Stimulated activated naive CD8-positive, alpha-beta T cell treated with anti-CD3 and anti-CD28 coated beads, Interleukin-15, Interleukin-2, amounts not matched to agents 100 U/mL and 50 U/mL, for 24 hours (primary cell): ENCODE measurements at regions not wholly inside any gene's neighbourhood (a gene's known extent, or its start where the extent isn't known, plus 50 kb on each side); places are given as distances from the start of the nearest gene placed in this dataset.

Experiments
- ATAC-seq: fragments of 150-1000 bp; cut with Tn5 transposase; one replicate; pipeline ENCODE4 v1.10.0; 2021
- DNase-seq: peaks from one replicate; pipeline ENCODE4 v3.0.0; 2021

- DNase-seq (no peak), ATAC-seq (no peak)
Measured at GRCh38 chr15:69951898-69952555, 145.7 kb downstream of the TLE3 start.

- DNase-seq, result no peak
- ATAC-seq, result no peak
Measured at GRCh38 chr15:69953051-69953450, 144.7 kb downstream of the TLE3 start.

DNA sequence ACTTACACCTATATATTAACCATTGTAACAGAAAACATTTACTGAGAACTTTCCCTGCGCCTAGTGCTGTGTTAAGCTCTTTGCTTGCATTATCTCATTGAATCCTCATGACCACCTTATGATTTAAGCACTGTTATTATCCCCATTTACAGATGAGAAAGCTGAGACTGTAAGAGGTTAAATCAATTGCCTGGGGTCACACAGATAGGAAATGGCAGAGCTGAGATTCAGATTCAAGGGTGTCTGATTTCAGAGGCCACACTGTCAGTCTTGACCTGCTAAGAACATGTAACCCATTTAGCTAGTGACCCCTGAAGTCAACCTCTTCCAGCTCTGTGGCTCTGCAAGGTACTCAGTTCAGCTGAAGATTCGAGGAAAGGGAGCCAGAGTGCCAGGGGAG, 143.9 kb downstream of the TLE3 start:
- DNase-seq (no peak), ATAC-seq (no peak)

- DNase-seq (no peak), ATAC-seq (no peak)
Measured at GRCh38 chr15:69954666-69955065, 143.1 kb downstream of the TLE3 start.

- ATAC-seq, result no peak
- DNase-seq, result no peak
Measured at GRCh38 chr15:69955240-69955894, 142.3 kb downstream of the TLE3 start.

DNA sequence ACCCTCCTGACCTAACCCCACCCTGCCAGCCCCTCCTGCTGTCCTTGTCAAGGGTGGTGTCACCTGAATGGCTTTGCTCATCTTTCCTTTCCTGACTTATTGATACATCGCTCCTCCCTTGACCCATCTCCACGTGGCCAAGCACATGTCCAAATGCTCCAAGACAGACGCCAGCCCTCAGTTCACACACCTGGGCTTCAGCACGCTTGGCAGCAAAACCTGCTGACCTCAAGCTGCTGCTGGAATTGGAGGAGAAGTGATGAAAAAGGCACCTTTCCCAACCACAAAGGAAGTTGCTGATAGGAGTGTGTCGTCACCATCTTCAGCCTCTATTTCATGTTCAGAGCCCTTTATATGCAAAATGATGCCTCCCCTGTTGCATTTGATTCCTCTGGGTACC, 141.3 kb downstream of the TLE3 start:
- ATAC-seq (no peak), DNase-seq (no peak)

DNA sequence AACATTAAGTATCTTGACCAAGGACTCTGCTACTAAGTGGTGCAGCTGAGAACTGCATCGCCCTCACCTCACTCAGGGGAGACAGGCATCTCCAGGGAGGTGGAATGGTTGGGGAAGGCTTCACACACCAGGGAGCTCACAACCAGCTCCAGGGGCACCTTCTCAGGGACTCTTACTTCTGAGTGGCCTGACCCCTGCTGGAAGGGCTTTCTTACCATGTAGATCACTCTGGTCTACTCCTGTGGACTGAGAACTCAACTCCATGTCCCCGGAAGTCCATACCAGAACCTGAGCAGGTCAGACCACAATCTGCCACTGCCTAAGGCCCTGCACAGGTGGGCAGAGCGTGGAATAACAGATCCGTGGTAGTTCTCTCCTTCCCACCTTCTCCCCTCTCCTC, 140.5 kb downstream of the TLE3 start:
- ATAC-seq (no peak), DNase-seq (no peak)

GRCh38 chr15:69958496-69959084, 139.1 kb downstream of the TLE3 start:
- ATAC-seq (peak; percentile 36), DNase-seq (no peak)

GRCh38 chr15:69962561-69962960, 135.2 kb downstream of the TLE3 start:
- no peak for ATAC-seq
- DNase-seq, result no peak

GRCh38 chr15:69963385-69963784, 134.3 kb downstream of the TLE3 start:
- no peak for ATAC-seq
- no peak for DNase-seq

GRCh38 chr15:69971771-69972170, 125.9 kb downstream of the TLE3 start:
- no peak for ATAC-seq
- no peak for DNase-seq

DNA sequence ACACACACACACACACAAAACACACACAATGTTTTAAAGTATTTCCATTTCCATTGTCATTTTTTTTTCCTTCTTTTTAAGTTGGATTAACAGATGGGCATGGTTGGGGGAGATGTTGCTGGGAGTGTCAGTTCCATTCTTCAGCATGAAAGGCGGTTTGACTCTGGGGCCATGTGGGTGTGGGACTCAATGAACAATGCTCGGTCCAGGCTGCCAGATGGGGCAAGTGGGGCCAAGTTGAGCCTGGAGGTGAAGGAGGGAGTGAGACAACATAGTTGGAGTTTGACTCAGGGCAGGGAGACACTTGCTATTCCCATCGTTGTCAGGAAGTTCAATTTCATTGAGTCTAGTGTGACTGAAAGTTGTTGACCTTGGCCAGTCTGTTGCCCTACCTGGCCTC, 125.3 kb downstream of the TLE3 start:
- DNase-seq (no peak), ATAC-seq (no peak)

- ATAC-seq, result peak; percentile 73
- peak; percentile 19 for DNase-seq
Measured at GRCh38 chr15:69973102-69973714, 124.5 kb downstream of the TLE3 start.

GRCh38 chr15:69973880-69974279, 123.8 kb downstream of the TLE3 start:
- ATAC-seq, result no peak
- no peak for DNase-seq

- no peak for DNase-seq
- no peak for ATAC-seq
Measured at GRCh38 chr15:69974321-69974720, 123.4 kb downstream of the TLE3 start.

- DNase-seq, result peak; percentile 55
- peak; percentile 60 for ATAC-seq
Measured at GRCh38 chr15:69976366-69976994, 121.2 kb downstream of the TLE3 start.

- no peak for ATAC-seq
- no peak for DNase-seq
Measured at GRCh38 chr15:69978603-69979002, 119.1 kb downstream of the TLE3 start.

DNA sequence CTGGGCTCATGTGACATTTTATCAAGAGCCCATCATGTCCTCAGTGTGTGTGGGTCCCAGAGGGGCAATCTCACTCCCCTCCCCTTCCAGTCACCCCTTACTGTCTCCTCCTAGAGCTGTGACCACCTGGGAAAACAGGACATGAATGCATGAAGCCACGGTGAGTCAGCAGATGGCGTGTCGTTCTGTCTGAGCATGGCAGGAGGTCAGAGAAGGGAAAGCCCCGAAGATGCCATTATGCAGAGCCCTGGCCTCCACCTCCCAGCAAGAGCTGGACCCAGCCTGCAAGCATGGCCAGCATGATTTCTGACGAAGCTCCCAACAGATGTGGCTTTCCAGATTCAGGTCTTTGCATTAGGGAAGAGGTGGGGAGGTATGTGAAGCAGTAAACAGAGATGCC, 118.5 kb downstream of the TLE3 start:
- DNase-seq (no peak), ATAC-seq (no peak)

GRCh38 chr15:69979783-69980182, 117.9 kb downstream of the TLE3 start:
- ATAC-seq (peak; percentile 6), DNase-seq (no peak)

GRCh38 chr15:69980341-69981059, 117.2 kb downstream of the TLE3 start:
- DNase-seq (no peak), ATAC-seq (no peak)

DNA sequence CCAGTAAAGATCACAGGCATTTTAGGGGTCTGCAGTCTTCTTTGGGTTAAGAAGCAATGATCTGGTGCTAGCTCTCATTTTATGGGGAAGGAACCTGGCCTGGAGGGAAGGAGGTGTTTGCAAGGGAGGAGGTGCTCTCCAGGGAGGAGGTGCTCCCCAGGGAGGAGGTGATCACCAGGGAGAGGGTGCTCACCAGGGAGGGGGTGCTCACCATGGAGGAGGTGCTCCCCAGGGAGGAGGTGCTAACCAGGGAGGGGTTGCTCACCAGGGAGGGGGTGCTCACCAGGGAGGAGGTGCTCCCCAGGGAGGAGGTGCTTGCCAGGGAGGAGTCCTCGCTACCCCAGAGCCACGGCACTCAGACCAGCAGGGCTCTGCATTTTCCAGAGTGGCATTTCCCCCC, 115.7 kb downstream of the TLE3 start:
- ATAC-seq (no peak), DNase-seq (no peak)

DNA sequence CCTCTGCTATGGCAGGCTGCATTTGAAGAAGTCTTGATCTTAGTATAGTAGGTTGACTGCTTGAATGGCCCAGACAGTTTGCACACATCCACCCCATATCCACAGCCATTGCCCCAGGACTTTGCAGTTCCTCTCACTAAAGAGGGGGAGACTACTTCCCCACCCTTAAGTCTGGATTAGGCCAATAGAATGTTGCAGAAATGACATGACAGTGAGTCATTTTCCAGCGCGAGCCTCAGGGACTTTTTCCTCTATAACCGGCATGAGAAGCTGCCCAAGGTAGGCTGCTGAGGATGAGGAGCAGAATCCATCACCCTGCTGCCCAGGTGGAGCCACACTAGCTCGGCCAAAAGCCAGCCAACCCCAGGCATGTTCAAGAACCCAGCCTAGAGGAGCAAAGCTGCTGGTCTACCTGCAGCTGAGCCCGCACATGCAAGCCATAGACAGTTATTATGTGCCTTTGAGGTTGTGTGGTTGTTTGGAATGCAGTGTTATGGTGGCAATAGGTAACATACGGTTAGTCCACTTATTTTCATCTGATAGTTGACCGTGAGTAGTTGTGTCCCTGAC, 113.9 kb downstream of the TLE3 start:
- DNase-seq (no peak), ATAC-seq (no peak)
